SU-DHL-6 (cell line): ENCODE measurements at regions not wholly inside any gene's neighbourhood (a gene's known extent, or its start where the extent isn't known, plus 50 kb on each side); places are given as distances from the start of the nearest gene placed in this dataset.

ENCODE experiments used
- CTCF ChIP-seq: fragments of 200-600 bp; sonication (generic); IDR thresholded peaks from one replicate; pipeline ENCODE4 v1.5.1; 2017; ENCODE audit warnings: antibody characterized with exemption, mild to moderate bottlenecking, low read length, moderate library complexity; ENCODE audit not compliant: insufficient read depth, poor library complexity, severe bottlenecking
- EZH2phosphoT487 ChIP-seq: fragments of 200-600 bp; sonication (generic), shearing (Covaris generic); conservative IDR thresholded peaks from 2 replicates; pipeline ENCODE4 v1.6.1; 2018; ENCODE audit warnings: mild to moderate bottlenecking, antibody characterized with exemption, low read length, moderate library complexity, mixed read lengths

- TF ChIP-seq CTCF: no peak
- no peak for TF ChIP-seq EZH2phosphoT487
Observed at GRCh38 chr16:64507240-64508024, 614.4 kb downstream of the CDH11 start.
